Peyer's patch (tissue), 4 donors: ENCODE measurements at regions not wholly inside any gene's neighbourhood (a gene's known extent, or its start where the extent isn't known, plus 50 kb on each side); places are given as distances from the start of the nearest gene placed in this dataset.

ENCODE experiments used
- DNase-seq, 3 donors: peaks; one replicate each; pipeline ENCODE4 v3.0.0-alpha.2; 2017 to 2019
- H3K27ac ChIP-seq, 4 donors: fragments of 200-600 bp; sonication (generic); one replicate each; pipeline ENCODE4 v1.5.1; 2016 to 2019
- H3K27me3 ChIP-seq, 2 donors: fragments of 200-600 bp; sonication (generic); one replicate each; pipeline ENCODE4 v1.5.1; 2019
- H3K36me3 ChIP-seq, 3 donors: fragments of 200-600 bp; sonication (generic); one replicate each; pipeline ENCODE4 v1.5.1; 2016 to 2019
- H3K4me1 ChIP-seq, 4 donors: fragments of 200-600 bp; sonication (generic); one replicate each; pipeline ENCODE4 v1.5.1; 2016 to 2019
- H3K4me3 ChIP-seq, 4 donors: fragments of 200-600 bp; sonication (generic); 1 replicate in 3 of 4; 2 replicates in 1 of 4; pipeline ENCODE4 v1.5.1; 2016 to 2019; ENCODE audit warnings: mild to moderate bottlenecking in 1 of 4
- H3K9me3 ChIP-seq, 4 donors: fragments of 200-600 bp; sonication (generic); one replicate each; pipeline ENCODE4 v1.5.1; 2016 to 2019; ENCODE audit warnings: mild to moderate bottlenecking in 1 of 4
- POLR2A ChIP-seq, 2 donors: fragments of 450-650 bp; IDR thresholded peaks; one replicate each; pipeline ENCODE4 v1.5.1; 2017; ENCODE audit warnings: antibody characterized with exemption in 2 of 2, mild to moderate bottlenecking in 2 of 2, moderate library complexity in 2 of 2
- TF ChIP-seq, protein P1 (sequence below), 6 experiments: fragments of 450-650 bp in 4 of 6; fragments of 200-600 bp in 2 of 6; sonication (generic) in 1 of 6; IDR thresholded peaks; one replicate each; pipeline ENCODE4 v1.5.1; 2017 to 2019; ENCODE audit warnings: antibody characterized with exemption in 6 of 6, mild to moderate bottlenecking in 3 of 6, moderate library complexity in 1 of 6

DNA sequence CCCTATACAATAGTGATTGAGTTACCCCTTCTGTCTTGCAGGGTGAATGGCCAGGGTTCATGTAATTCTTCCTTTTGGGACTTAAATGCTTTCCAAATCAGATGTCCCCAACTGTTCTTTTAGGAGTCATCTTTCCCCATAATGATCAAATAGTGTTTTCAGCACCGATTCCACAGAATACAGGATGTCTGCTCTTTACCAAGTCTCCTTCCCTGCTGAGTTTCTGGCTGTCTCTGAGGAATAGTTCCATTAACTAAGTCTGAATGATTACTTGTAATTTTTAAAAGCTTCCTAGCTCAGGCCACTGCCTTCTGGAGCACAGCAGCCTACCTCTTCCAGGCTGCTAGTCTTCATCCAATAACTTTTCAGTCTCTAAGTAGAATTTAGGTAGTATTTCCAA, 630.7 kb upstream of the ZNF608 start:
- H3K9me3 ChIP-seq = no peaks in the 10 kb centered on the region
- TF ChIP-seq POLR2A (IDR thresholded peaks at IDR 0.05) = no peak
- TF ChIP-seq, protein P1, sequence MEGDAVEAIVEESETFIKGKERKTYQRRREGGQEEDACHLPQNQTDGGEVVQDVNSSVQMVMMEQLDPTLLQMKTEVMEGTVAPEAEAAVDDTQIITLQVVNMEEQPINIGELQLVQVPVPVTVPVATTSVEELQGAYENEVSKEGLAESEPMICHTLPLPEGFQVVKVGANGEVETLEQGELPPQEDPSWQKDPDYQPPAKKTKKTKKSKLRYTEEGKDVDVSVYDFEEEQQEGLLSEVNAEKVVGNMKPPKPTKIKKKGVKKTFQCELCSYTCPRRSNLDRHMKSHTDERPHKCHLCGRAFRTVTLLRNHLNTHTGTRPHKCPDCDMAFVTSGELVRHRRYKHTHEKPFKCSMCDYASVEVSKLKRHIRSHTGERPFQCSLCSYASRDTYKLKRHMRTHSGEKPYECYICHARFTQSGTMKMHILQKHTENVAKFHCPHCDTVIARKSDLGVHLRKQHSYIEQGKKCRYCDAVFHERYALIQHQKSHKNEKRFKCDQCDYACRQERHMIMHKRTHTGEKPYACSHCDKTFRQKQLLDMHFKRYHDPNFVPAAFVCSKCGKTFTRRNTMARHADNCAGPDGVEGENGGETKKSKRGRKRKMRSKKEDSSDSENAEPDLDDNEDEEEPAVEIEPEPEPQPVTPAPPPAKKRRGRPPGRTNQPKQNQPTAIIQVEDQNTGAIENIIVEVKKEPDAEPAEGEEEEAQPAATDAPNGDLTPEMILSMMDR (IDR thresholded peaks at IDR 0.05) = no peak
- H3K27me3 ChIP-seq = no peaks in the 10 kb centered on the region

DNA sequence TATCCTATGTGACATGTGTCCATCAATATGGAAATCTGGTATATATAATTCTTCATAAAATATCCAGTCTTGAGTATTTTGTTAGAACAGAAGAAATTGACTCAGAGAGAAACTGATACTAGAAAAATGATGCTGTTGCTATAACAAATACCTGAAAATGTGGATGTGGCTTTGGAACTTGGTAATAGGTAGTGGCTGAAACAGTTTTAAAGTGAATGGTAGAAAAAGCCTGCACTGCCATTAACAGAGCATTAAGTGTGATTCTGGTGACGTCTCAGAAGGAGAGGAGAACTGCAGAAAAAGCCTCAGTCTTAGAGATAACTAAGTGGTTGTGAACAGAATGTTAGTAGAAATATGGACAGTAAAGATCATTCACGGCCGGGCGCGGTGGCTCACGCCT, 634.9 kb upstream of the ZNF608 start:
- Histone ChIP-seq H3K27ac (no peak overlapping the region), H3K27me3 (no peaks in the 10 kb centered on the region), H3K4me3 (no peak overlapping the region), H3K4me1 (no peaks in the 10 kb centered on the region), H3K9me3 (no peaks in the 10 kb centered on the region), H3K36me3 (no peaks in the 10 kb centered on the region)
- TF ChIP-seq POLR2A (IDR thresholded peaks at IDR 0.05) = no peak
- TF ChIP-seq, protein P1 (IDR thresholded peaks at IDR 0.05) = no peak
- DNase-seq = no peak

More for the DNA sequence above, 630.7 kb upstream of the ZNF608 start:
- Histone ChIP-seq H3K36me3 (no peaks in the 10 kb centered on the region), H3K4me1 (no peaks in the 10 kb centered on the region), H3K27ac (no peak overlapping the region), H3K4me3 (no peak overlapping the region)
- DNase-seq = no peak

DNA sequence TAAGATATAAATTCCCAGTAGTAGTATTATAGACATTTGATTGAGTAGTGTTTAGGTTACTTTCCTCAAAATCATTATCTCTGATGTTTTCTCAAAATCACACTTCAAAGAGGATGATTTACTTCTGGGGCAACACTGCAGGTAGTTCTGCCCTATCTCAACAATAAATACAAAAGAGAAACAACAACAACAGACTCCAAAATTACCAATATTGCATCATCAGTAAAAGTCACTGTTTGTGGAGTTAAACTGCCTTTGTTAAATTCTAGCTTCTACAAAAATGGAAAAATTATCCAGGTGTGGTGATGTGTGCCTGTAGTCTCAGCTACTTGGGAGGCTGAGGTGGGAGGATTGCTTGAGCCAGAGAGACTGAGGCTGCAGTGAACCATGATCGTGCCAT, 637.6 kb upstream of the ZNF608 start:
- no peak for TF ChIP-seq POLR2A (IDR thresholded peaks at IDR 0.05)
- TF ChIP-seq, protein P1 (IDR thresholded peaks at IDR 0.05) = no peak
- Histone ChIP-seq H3K4me1 (no peaks in the 10 kb centered on the region), H3K27ac (no peak overlapping the region), H3K27me3 (no peaks in the 10 kb centered on the region), H3K4me3 (no peak overlapping the region), H3K9me3 (no peaks in the 10 kb centered on the region), H3K36me3 (no peaks in the 10 kb centered on the region)
- no peak for DNase-seq

DNA sequence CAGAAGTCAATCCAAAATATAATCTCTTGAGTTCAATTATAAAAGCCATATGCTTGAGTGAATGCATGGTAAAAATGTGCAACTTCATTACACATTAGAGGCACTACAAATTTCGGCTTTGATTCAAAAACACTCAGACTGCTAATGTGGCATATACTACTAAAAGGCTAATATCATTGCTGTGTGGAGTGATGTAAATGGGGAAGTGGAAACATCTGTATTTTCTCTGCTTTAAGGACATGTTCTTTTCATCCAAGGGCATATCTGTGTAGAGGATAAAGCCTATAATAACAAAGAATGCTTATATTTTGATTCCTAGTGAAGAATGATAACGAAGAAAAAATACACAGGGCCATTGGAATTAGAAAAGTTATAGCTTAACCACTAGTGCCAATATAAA, 643.9 kb upstream of the ZNF608 start:
- no peaks in the 10 kb centered on the region for H3K36me3 ChIP-seq
- H3K9me3 ChIP-seq = no peaks in the 10 kb centered on the region
- no peak overlapping the region for H3K27ac ChIP-seq
- no peak overlapping the region for H3K4me3 ChIP-seq
- DNase-seq = no peak
- no peaks in the 10 kb centered on the region for H3K4me1 ChIP-seq
- H3K27me3 ChIP-seq = no peaks in the 10 kb centered on the region
- TF ChIP-seq, protein P1 (IDR thresholded peaks at IDR 0.05) = no peak
- TF ChIP-seq POLR2A (IDR thresholded peaks at IDR 0.05) = no peak

DNA sequence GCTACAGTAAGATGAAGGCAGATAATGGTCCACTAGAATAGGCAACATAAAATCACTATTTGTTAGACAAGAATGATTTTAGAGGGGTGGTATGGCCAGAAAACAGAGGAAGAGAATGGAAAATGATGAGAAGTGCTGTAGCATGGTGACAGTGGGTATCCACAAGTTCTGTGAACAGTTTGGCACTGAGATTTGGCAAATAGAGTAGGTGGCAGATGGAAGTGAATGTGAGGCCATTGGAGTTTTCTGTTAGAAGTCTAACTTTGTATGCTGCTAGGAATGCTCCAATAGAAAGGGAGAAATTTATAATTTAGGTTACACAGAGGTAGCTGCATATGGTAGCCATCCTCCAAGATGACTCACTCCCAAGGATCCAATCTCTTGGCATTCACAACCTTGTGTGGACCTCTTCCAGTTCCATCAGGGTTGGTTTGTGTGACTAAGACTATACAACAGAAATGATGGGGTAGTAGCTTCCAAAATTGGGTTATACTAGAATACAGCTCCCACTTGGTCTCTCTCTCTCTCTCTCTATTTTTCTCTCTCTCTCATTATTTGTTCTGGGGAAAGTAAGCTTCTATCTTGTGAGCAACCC, 646.9 kb upstream of the ZNF608 start:
- H3K27me3 ChIP-seq = no peaks in the 10 kb centered on the region
- TF ChIP-seq, protein P1 (IDR thresholded peaks at IDR 0.05) = no peak
- no peak for TF ChIP-seq POLR2A (IDR thresholded peaks at IDR 0.05)
- H3K36me3 ChIP-seq = no peaks in the 10 kb centered on the region
- H3K9me3 ChIP-seq = no peaks in the 10 kb centered on the region
- no peaks in the 10 kb centered on the region for H3K4me1 ChIP-seq
- no peak overlapping the region for H3K4me3 ChIP-seq
- no peak overlapping the region for H3K27ac ChIP-seq
- DNase-seq = no peak
